ENCODE measurements at regions not wholly inside any gene's neighbourhood (a gene's known extent, or its start where the extent isn't known, plus 50 kb on each side); places are given as distances from the start of the nearest gene placed in this dataset.

DNA sequence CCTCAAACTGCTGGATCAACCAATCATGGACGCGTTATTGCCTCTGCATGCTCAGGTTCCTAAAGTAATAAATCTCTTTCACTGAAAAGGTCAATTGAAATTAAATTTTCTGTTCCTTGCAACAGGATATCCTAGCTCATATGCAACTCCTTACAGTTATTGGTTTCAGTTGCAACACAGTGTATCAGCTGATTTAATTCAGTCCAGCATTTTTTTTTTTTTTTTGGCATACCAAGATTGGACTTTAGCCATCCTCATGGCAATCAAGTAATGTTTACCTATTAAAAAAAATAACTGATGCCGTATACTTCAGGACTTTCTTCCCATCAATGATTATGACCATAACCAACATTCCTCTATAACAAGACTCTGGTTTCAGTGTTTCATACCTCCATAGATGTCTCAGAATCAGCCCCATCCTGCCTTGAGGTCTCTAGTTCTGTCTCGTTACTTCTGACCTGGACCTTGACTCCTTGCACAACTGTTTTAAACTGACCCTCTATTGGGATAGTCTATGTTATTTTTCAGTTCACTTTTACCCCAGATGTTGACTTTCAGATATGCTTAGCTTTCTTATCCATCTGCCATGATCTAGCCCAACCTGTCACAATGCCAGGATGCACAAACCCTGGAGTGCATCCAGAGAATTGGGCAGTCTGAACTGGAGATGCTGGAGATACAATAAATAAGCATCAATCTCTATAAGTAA lies 265.0 kb upstream of the GADL1 start:
- no peak for TF ChIP-seq EZH2 (IDR thresholded peaks at IDR 0.05; ENCODE audit: low read length)
- TF ChIP-seq, protein P1, sequence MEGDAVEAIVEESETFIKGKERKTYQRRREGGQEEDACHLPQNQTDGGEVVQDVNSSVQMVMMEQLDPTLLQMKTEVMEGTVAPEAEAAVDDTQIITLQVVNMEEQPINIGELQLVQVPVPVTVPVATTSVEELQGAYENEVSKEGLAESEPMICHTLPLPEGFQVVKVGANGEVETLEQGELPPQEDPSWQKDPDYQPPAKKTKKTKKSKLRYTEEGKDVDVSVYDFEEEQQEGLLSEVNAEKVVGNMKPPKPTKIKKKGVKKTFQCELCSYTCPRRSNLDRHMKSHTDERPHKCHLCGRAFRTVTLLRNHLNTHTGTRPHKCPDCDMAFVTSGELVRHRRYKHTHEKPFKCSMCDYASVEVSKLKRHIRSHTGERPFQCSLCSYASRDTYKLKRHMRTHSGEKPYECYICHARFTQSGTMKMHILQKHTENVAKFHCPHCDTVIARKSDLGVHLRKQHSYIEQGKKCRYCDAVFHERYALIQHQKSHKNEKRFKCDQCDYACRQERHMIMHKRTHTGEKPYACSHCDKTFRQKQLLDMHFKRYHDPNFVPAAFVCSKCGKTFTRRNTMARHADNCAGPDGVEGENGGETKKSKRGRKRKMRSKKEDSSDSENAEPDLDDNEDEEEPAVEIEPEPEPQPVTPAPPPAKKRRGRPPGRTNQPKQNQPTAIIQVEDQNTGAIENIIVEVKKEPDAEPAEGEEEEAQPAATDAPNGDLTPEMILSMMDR (optimal IDR thresholded peaks at IDR 0.05 in 1 of 3, IDR thresholded peaks at IDR 0.05 in 1 of 3, conservative IDR thresholded peaks at IDR 0.05 in 1 of 3; ENCODE audit: extremely low read depth in 1 of 3, insufficient read depth in 2 of 3, low read length in 3 of 3) = no peak

Data from keratinocyte (primary cell).